Panc1 (cell line): ENCODE measurements at regions not wholly inside any gene's neighbourhood (a gene's known extent, or its start where the extent isn't known, plus 50 kb on each side); places are given as distances from the start of the nearest gene placed in this dataset.

Source experiments
- ATAC-seq: fragments of 200-7000 bp; cut with Tn5 transposase; 2 replicates; pipeline ENCODE4 v1.9.1; 2020; ENCODE audit warnings: mild to moderate bottlenecking, moderate library complexity
- BruUV-seq: library from RNA; stranded (reverse); fragments of 400-500 nt; replicated peaks from 2 replicates; lab custom pipeline; 2021; lab: Mats Ljungman, UMichigan
- CTCF ChIA-PET: fragments of 300-600 bp; sonication (Branson Sonifier 250); formaldehyde crosslinking; loops from one replicate; lab custom pipeline; 2022; ENCODE audit warnings: antibody characterized with exemption; lab: Charles Lee
- POLR2A ChIA-PET: fragments of 300-600 bp; sonication (Branson Sonifier 250); formaldehyde crosslinking; loops from one replicate; lab custom pipeline; 2022; ENCODE audit warnings: antibody characterized with exemption; lab: Charles Lee
- DNase-seq: peaks from one replicate; pipeline ENCODE4 v3.0.0-alpha.2; 2010; ENCODE audit warnings: low read depth, low spot score
- H3K27ac ChIP-seq: 2 replicates; pipeline ENCODE4 v1.5.1; 2011; ENCODE audit warnings: mild to moderate bottlenecking, low read length, inconsistent platforms
- H3K27me3 ChIP-seq: fragments of 200-500 bp; sonication (Bioruptor generic); 2 replicates; pipeline ENCODE4 v1.6.0; 2014; ENCODE audit warnings: low read length, inconsistent platforms; ENCODE audit not compliant: control insufficient read depth, insufficient read depth
- H3K36me3 ChIP-seq: fragments of 200-500 bp; sonication (Bioruptor generic); 2 replicates; pipeline ENCODE4 v1.5.1; 2014; ENCODE audit warnings: inconsistent platforms, mild to moderate bottlenecking, low read length, moderate library complexity; ENCODE audit not compliant: control insufficient read depth, insufficient read depth
- H3K4me1 ChIP-seq: 2 replicates; pipeline ENCODE4 v1.5.1; 2011; ENCODE audit warnings: inconsistent platforms, mild to moderate bottlenecking, low read length, moderate library complexity; ENCODE audit not compliant: control insufficient read depth, insufficient read depth
- H3K4me3 ChIP-seq, 2 experiments: 2 replicates each; pipeline ENCODE4 v1.5.1; 2011 to 2012; ENCODE audit warnings: low read depth in 2 of 2, low read length in 2 of 2, mild to moderate bottlenecking in 2 of 2, inconsistent platforms in 1 of 2, moderate library complexity in 1 of 2
- H3K9me3 ChIP-seq: fragments of 200-500 bp; sonication (Bioruptor generic); 2 replicates; pipeline ENCODE4 v1.5.1; 2014; ENCODE audit warnings: low read depth, mild to moderate bottlenecking, inconsistent platforms, low read length, moderate library complexity; ENCODE audit not compliant: control insufficient read depth, insufficient read depth
- POLR2AphosphoS5 ChIP-seq: IDR thresholded peaks from 2 replicates; pipeline ENCODE4 v1.6.1; 2012; ENCODE audit warnings: mild to moderate bottlenecking, low read depth, low read length, moderate library complexity
- REST ChIP-seq, 2 experiments: IDR thresholded peaks; 2 replicates each; pipeline ENCODE4 v1.6.1; 2011 to 2012; ENCODE audit warnings: low read depth in 2 of 2, control low read depth in 1 of 2, low read length in 1 of 2, mild to moderate bottlenecking in 1 of 2, moderate library complexity in 1 of 2; ENCODE audit not compliant: insufficient read depth in 1 of 2
- SIN3A ChIP-seq: IDR thresholded peaks from 2 replicates; pipeline ENCODE4 v1.6.1; 2012; ENCODE audit warnings: low read depth, mild to moderate bottlenecking, low read length, moderate library complexity, borderline replicate concordance; ENCODE audit not compliant: insufficient read depth
- TCF7L2 ChIP-seq: IDR thresholded peaks from 2 replicates; pipeline ENCODE4 v1.6.1; 2011; ENCODE audit warnings: mild to moderate bottlenecking, low read depth, low read length, inconsistent platforms
- in situ Hi-C: cut with HindIII; loops from 2 replicates; pipeline ENCODE4 v1.10.0; 2016; ENCODE audit warnings: low sequenced_read_pairs, low pct_unique_long_range_greater_than_20kb
- intact Hi-C: fragments of 100-400 bp; cut with micrococcal nuclease; formaldehyde crosslinking; loops from one replicate; pipeline ENCODE4 v1.10.0; 2022; ENCODE audit not compliant: unreplicated experiment
- TF ChIP-seq, protein P1 (sequence below): fragments of 450-650 bp; IDR thresholded peaks from 2 replicates; pipeline ENCODE4 v1.5.1; 2017; ENCODE audit warnings: mild to moderate bottlenecking

DNA sequence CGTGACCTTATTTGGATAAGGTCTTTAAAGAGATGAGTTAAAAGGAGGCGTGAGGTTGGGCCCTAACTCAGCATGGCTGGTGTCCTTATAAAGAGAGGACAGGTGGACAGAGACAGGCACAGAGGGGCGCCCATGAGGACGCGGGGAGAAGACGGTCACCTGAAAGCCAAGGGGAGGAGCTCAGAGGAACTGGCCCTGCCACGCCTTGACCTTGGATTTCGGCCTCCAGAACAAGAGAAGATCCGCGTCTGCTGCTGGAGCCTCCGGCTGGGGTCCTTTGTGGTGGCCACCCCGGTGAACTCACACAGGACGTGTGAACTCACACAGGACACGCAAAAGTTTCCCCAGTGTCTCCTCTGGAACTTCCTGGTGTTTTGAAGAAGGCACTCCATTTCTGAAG lies 122.7 kb downstream of the SIK1 start:
- H3K27me3 ChIP-seq, result no peaks in the 10 kb centered on the region
- in situ Hi-C loops, result no loop called here
- CTCF ChIA-PET, result no interaction called here
- 0 out of 2 replicates have a peak, but pooled peaks cover 2% of the 10 kb centered on the region for H3K4me1 ChIP-seq
- H3K27ac ChIP-seq, result no peak overlapping the region
- intact Hi-C loops, result no loop called here
- DNase-seq, result no peak
- no TSS peak for BruUV-seq
- ATAC-seq, result no peak
- no peaks in the 10 kb centered on the region for H3K9me3 ChIP-seq
- POLR2A ChIA-PET, result no interaction called here
- no peak overlapping the region for H3K4me3 ChIP-seq
- no peaks in the 10 kb centered on the region for H3K36me3 ChIP-seq
- no peak for TF ChIP-seq SIN3A
- TF ChIP-seq TCF7L2, result no peak
- TF ChIP-seq REST (IDR thresholded peaks at IDR 0.05; ENCODE audit: insufficient read depth in 1 of 2, low read depth in 2 of 2, low read length in 1 of 2), result no peak
- TF ChIP-seq, protein P1, sequence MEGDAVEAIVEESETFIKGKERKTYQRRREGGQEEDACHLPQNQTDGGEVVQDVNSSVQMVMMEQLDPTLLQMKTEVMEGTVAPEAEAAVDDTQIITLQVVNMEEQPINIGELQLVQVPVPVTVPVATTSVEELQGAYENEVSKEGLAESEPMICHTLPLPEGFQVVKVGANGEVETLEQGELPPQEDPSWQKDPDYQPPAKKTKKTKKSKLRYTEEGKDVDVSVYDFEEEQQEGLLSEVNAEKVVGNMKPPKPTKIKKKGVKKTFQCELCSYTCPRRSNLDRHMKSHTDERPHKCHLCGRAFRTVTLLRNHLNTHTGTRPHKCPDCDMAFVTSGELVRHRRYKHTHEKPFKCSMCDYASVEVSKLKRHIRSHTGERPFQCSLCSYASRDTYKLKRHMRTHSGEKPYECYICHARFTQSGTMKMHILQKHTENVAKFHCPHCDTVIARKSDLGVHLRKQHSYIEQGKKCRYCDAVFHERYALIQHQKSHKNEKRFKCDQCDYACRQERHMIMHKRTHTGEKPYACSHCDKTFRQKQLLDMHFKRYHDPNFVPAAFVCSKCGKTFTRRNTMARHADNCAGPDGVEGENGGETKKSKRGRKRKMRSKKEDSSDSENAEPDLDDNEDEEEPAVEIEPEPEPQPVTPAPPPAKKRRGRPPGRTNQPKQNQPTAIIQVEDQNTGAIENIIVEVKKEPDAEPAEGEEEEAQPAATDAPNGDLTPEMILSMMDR, result no peak
- TF ChIP-seq POLR2AphosphoS5, result no peak

DNA sequence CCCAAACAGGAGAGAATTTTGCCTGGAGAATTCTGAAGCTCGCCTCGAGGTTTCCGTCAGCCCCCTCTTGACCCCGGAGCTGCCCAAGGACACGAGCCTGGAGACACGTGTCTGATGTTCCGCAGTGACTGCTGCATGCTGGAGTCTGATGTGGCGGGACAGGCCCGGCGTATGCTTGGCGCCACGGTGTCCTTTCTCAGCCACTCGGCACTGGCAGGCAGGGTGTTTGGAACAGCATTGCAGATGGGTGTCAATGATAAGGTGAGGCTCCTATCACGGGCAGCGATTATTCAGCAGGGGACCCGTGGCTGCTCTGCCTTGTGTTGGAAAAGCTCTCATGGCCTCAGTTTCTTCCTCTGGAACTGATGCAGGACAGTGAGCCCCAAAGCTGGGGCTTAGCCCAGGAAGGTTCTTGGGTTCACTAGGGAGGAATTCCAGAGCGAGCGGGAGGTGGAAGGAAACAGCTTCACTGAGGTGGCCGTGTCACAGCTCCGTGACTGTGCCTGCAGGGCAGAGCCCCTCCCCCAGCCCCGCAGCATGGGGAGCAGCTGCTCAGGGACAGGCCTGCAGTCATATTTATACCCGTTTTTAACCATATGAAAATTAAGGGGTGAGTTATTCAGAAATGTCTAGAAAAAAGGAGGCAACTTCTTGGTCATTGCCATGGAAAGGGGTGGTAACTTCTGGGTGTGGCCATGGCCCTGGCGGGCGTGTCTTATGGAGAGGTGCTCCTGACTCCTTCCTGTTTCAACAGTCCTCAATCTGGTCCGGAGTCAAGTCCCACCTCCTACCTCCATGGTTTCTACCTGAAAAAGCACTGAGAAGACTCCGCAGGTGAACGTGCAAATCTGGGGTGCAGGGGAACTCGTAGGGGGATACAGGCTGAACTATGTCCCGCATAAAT lies 123.4 kb downstream of the SIK1 start:
- ChIA-PET CTCF (no interaction called here), POLR2A (no interaction called here)
- Histone ChIP-seq H3K9me3 (no peaks in the 10 kb centered on the region), H3K27ac (no peak overlapping the region), H3K27me3 (no peaks in the 10 kb centered on the region), H3K4me1 (0 out of 2 replicates have a peak, but pooled peaks cover 2% of the 10 kb centered on the region), H3K4me3 (no peak overlapping the region), H3K36me3 (no peaks in the 10 kb centered on the region)
- DNase-seq, result no peak
- intact Hi-C loops, result no loop called here
- no peak for ATAC-seq
- BruUV-seq, result no TSS peak
- TF ChIP-seq, protein P1, result no peak
- no peak for TF ChIP-seq POLR2AphosphoS5
- no peak for TF ChIP-seq TCF7L2
- TF ChIP-seq REST (IDR thresholded peaks at IDR 0.05; ENCODE audit: insufficient read depth in 1 of 2, low read depth in 2 of 2, low read length in 1 of 2), result no peak
- no peak for TF ChIP-seq SIN3A
- in situ Hi-C loops, result no loop called here
